HG03439 (cell line): ENCODE measurements at regions not wholly inside any gene's neighbourhood (a gene's known extent, or its start where the extent isn't known, plus 50 kb on each side); places are given as distances from the start of the nearest gene placed in this dataset.

Experiments used
- ATAC-seq: cut with Tn5 transposase; IDR thresholded peaks from one replicate; pipeline ENCODE4 v1.9.1; 2021; ENCODE audit warnings: mild to moderate bottlenecking, moderate library complexity; ENCODE audit not compliant: unreplicated experiment

GRCh38 chr22:49534386-49534785 is 293.3 kb downstream of the BRD1 start:
- no peak for ATAC-seq

DNA sequence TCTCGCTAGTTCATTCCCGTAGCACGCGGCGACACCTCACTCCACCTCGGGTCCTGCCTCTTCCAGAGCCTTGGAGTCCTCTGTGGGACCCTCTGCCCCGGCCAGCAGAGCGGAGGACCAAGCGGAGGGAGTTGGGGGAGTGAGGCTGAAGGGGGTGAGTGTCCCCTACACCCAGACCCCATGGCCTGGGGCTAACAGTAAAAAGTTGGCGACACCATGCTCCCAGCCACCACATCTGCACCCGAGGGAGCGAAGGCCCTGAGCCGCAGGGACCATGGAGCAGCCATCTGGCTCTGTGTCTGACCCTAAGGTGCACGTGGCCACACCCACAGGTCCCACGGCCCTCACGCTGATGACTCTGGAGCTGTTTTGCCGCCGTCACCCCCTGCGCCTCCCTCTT is 293.8 kb downstream of the BRD1 start:
- ATAC-seq: no peak

DNA sequence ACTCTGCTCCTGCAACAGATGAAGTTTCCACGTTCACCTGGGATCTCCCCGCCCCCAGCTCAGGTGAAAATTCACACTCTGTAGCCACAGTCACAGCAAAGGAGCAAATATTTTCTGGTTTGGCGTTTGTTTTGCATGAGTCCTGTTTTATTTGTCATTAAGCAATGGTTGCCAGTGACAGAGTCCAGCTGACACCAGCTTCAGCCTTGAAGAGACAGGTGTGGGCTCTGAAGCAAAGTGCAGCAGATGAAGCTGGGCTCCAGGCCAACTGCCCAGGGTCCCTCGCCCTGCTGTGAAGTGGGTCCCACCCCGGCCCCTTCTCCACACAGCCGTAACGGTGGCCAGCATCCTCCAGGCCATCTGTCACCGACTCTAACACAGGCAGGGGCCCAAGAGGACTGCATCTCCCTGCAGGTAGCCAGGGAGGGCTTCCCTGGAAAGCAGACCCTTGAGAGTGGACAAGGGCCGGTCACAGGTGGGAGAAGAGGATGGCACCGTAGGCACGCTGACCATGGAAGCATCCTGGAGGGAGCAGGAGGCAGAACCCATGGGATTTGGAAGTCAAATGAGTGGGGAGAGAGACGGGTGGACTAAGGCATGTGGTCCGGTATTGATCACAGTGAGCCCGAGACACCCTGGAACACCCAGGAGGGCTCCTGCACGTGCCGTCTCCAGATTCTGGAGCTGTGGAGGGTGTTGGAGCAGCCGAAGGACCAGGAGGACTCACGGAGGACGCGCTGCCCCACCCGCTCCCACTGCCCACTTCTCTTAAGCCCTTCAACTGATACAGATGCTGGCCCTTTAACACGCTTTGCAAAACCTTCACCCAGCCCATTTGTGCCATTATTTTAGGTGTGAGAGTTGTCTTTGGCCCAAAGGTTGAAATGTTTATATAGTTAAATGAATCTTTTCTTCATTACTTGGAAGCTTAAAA is 294.5 kb downstream of the BRD1 start:
- no peak for ATAC-seq

- ATAC-seq: no peak
Measured at GRCh38 chr22:49531368-49531791, 296.3 kb downstream of the BRD1 start.

GRCh38 chr22:49530671-49531367 is 296.9 kb downstream of the BRD1 start:
- ATAC-seq: no peak

GRCh38 chr22:49528420-49528720 is 299.3 kb downstream of the BRD1 start:
- ATAC-seq: no peak

DNA sequence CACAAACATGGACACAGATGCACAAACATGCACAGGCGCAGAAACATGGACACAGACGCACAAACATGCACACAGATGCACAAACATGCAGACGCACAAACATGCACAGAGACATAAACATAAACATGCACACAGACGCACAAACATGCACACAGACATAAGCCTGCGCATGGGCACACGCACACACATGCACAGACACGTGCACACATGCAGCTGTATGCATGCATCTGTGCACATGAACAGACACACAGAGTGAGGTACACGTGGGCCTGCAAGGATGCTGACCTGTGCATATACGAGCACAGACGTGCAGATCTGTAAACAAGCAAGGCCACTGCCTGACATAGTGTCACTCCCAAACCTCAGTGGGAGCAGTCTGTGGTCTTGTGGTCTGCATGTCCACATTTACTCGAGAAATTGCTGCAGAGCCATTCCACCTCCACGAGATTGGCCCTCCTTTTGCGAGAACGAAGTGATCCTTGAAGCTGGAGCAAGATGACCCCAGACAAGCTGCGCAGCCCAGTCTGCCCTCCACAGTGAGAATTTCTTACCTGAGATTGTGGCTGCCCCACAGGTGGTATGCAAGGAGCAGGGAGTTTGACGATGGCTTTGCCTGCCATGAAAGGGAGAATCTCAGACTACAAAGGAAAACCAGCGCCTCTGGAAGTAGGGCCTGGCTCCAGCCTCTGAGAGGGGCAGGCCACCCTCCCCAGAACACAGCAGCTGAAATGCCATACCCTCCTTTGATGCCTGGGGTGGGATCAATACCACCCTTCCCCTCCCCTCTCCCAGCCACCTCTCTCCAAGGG is 299.9 kb downstream of the BRD1 start:
- ATAC-seq: no peak

GRCh38 chr22:49525801-49526535 is 301.7 kb downstream of the BRD1 start:
- no peak for ATAC-seq

- no peak for ATAC-seq
Measured at GRCh38 chr22:49525360-49525759, 302.3 kb downstream of the BRD1 start.

- ATAC-seq: no peak
Measured at GRCh38 chr22:49524362-49524761, 303.3 kb downstream of the BRD1 start.

- ATAC-seq: no peak
Measured at GRCh38 chr22:49523374-49524008, 304.2 kb downstream of the BRD1 start.

DNA sequence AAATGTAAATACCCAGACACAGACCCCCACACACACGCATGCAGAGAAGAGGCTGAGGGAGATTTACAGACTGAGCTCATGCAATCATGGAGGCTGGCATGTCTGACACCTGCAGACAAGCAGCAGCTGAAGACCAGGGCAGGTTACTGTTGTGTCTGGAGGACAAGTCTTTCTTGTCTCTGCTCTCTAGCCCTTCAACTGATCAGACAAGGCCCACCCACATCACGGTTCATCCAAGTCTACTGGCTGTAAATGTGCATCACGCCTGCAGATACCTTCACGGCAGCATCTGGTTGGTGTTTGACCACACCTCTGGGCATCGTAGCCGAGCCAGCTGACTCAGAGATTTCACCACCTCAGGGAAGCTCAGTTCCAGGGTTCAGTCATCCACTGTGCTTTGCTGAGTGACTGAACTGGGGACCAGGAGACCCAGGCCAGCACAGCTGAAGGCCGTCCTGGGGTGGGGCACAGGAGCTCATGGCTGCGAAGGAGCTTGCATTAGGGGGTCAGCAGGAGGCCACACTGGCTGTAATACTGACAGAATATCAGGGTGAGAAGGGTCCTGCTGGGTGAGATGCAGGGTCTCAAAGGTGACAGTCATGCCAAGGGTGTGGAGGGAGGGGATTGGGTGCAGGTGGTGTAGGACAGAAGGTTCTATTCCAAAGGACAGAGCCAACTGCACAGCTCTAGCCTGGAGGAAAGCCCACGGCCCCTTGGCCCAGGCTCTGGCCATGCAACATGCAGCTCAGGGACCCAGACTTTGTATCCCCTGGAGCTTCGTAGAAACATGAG is 304.9 kb downstream of the BRD1 start:
- ATAC-seq: no peak

DNA sequence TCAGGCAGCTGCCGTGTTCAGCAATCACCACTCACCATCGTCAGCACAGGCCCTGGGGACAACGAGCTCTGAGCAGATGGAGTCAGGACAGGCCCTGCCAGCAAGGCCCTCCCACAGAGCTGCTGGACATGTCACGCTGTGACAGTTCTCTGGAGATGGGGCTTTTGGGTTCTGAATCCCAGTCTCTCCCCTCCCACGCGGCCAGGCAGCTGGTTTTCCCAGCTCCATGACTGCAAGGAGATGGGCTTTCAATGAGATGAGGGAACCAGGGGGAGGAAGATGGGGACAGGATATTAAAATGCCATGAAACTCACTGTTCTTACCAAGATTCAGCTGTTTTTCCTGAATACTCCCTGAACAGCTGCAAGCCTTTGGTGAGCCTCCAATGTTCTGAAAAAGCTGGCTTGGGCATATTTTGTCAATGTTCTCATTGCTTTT is 305.9 kb downstream of the BRD1 start:
- ATAC-seq: no peak

DNA sequence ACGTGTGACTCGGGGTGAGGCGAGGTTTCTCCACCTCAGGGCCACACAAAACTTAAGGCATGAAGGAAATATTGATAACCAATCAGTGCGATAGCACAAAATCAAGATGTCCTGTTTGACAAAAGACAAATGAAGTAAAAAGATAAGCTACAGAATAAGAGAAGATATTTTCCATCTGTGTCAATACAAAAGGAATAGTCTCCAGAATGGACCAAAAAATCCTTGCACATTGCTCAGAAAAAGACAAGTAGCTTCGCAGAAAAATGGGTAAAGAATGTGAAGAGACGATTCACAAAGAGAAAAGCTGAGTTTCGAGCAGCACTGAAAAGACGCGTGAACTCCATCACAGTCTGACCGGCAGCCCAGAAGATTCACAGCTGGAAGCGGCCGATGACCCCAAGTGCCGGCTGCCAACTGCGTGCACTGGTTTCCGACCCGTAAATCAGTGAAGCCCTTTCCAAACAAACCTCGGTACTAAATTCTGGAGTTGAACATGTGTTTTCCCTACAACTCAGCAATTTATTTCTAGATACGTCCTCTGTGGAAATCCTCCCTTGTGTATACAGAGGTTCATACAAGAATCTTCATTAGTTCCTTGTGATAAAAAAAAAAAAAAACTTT is 308.4 kb downstream of the BRD1 start:
- no peak for ATAC-seq

- ATAC-seq: no peak
Measured at GRCh38 chr22:49518436-49518970, 309.2 kb downstream of the BRD1 start.

DNA sequence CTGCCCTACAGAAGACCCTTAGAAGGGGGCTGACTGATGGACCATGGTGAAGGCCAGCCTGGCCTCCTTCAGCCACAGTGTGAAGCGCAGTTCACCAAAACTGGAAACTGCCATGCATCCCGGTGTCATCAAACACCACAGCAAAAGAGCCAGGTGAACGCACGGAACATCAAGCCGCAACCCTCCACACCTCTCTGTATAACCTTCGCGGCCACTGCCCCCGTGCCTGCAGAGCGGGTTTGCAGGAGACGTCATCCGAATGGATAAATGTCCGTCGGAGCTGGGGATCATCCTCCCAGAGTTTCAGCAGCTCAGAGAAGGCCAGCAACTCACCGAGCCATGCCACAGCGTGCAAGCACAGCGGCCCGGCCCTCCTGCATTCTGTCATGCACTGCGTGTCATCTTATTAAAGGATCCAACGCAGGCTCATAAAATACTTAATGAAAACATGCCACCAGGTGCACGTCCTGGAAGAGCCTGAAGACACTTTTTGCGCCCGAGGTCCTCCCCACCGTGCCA is 309.9 kb downstream of the BRD1 start:
- no peak for ATAC-seq

- ATAC-seq: no peak
Measured at GRCh38 chr22:49517211-49517610, 310.5 kb downstream of the BRD1 start.

DNA sequence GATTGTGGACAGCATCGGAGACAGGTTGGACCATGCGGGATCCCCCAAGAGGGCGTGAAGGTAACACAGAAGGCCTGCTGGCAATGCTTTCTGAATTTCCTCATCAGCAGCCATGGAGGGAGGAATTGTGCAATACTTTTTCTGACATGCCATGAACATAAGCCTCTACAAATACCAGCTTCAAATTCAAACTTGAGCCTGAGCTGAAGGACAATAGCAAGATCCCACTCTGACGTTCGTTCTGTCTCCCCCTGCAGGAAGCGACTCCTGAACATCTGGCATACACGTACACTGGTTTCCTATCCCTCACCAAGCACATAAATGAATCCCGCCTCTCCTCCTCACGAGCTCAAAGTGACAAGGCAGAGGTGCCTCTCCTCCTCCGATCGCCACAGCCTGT is 312.2 kb downstream of the BRD1 start:
- no peak for ATAC-seq

- no peak for ATAC-seq
Measured at GRCh38 chr22:49514641-49515040, 313.0 kb downstream of the BRD1 start.
